GM18867 (cell line): ENCODE measurements at regions not wholly inside any gene's neighbourhood (a gene's known extent, or its start where the extent isn't known, plus 50 kb on each side); places are given as distances from the start of the nearest gene placed in this dataset.
"Not testable (repeated sequence)": the region's sequence is repeated elsewhere in the genome, so short reads cannot be mapped to it uniquely, and the experiment has no call there.

ENCODE experiments used
- ATAC-seq: cut with Tn5 transposase; IDR thresholded peaks from one replicate; pipeline ENCODE4 v1.9.1; 2021; ENCODE audit warnings: mild to moderate bottlenecking, moderate library complexity; ENCODE audit not compliant: unreplicated experiment

GRCh38 chr2:211205358-211205757 is 649.0 kb downstream of the CPS1 start:
- ATAC-seq: no peak

- ATAC-seq: no peak
Observed at GRCh38 chr2:211205836-211206235, 649.4 kb downstream of the CPS1 start.

GRCh38 chr2:211216221-211216620 is 659.8 kb downstream of the CPS1 start:
- no peak for ATAC-seq

- ATAC-seq: not testable (repeated sequence)
Observed at GRCh38 chr2:211219548-211219947, 663.1 kb downstream of the CPS1 start.

- no peak for ATAC-seq
Observed at GRCh38 chr2:211225784-211226183, 669.4 kb downstream of the CPS1 start.

- ATAC-seq: no peak
Observed at GRCh38 chr2:211228559-211228958, 672.2 kb downstream of the CPS1 start.

GRCh38 chr2:211237586-211238275 is 681.3 kb downstream of the CPS1 start:
- no peak for ATAC-seq

- no peak for ATAC-seq
Observed at GRCh38 chr2:211241891-211242290, 685.5 kb downstream of the CPS1 start.

GRCh38 chr2:211247751-211248150 is 691.4 kb downstream of the CPS1 start:
- no peak for ATAC-seq

GRCh38 chr2:211248841-211249240 is 692.4 kb downstream of the CPS1 start:
- ATAC-seq: no peak

- ATAC-seq: no peak
Observed at GRCh38 chr2:211251016-211251415, 694.6 kb downstream of the CPS1 start.

- ATAC-seq: no peak
Observed at GRCh38 chr2:211258646-211259335, 702.4 kb downstream of the CPS1 start.

- ATAC-seq: no peak
Observed at GRCh38 chr2:211259831-211260476, 703.6 kb downstream of the CPS1 start.

- no peak for ATAC-seq
Observed at GRCh38 chr2:211270257-211270656, 713.9 kb downstream of the CPS1 start.

GRCh38 chr2:211281430-211282073 is 725.2 kb downstream of the CPS1 start:
- no peak for ATAC-seq

- no peak for ATAC-seq
Observed at GRCh38 chr2:211302676-211303075, 746.3 kb downstream of the CPS1 start.

GRCh38 chr2:211306929-211307328 is 750.5 kb downstream of the CPS1 start:
- ATAC-seq: peak; percentile 48
